IMR-90 (cell line): ENCODE measurements at regions not wholly inside any gene's neighbourhood (a gene's known extent, or its start where the extent isn't known, plus 50 kb on each side); places are given as distances from the start of the nearest gene placed in this dataset.

Experiments
- ATAC-seq: fragments of 200-7000 bp; cut with Tn5 transposase; 2 replicates; pipeline ENCODE4 v1.9.1; 2020; ENCODE audit warnings: low read depth, mild to moderate bottlenecking, moderate library complexity
- BruUV-seq: library from RNA; stranded (reverse); fragments of 400-500 nt; replicated peaks from 2 replicates; lab custom pipeline; 2021; lab: Mats Ljungman, UMichigan
- CTCF ChIA-PET: fragments of 300-600 bp; formaldehyde crosslinking; extraction: SDS; loops from one replicate; lab custom pipeline; 2021; ENCODE audit warnings: antibody characterized with exemption; lab: Yijun Ruan, JAX
- POLR2A ChIA-PET: fragments of 300-600 bp; sonication (Branson Sonifier 250); formaldehyde crosslinking; loops from one replicate; lab custom pipeline; 2022; ENCODE audit warnings: antibody characterized with exemption; ENCODE audit not compliant: unreplicated experiment; lab: Charles Lee
- DNase-seq: peaks from one replicate; pipeline ENCODE4 v3.0.0; 2013
- H2AFZ ChIP-seq: replicated peaks from 2 replicates; pipeline ENCODE3; 2013; ENCODE audit warnings: low read length, mild to moderate bottlenecking; ENCODE audit not compliant: poor library complexity
- H2AK5ac ChIP-seq: 2 replicates; pipeline ENCODE4 v1.6.1; 2013; ENCODE audit warnings: low read depth, low read length, inconsistent platforms
- H2AK9ac ChIP-seq: replicated peaks from 2 replicates; pipeline ENCODE3; 2013; ENCODE audit warnings: mild to moderate bottlenecking, low read depth, low read length, moderate library complexity; ENCODE audit not compliant: poor library complexity
- H2BK120ac ChIP-seq: 2 replicates; pipeline ENCODE4 v1.6.1; 2013; ENCODE audit warnings: low read depth, low read length, inconsistent platforms
- H2BK15ac ChIP-seq: 3 replicates; pipeline ENCODE4 v1.6.1; 2013; ENCODE audit warnings: low read depth, low read length, inconsistent platforms
- H2BK20ac ChIP-seq: 2 replicates; pipeline ENCODE4 v1.6.1; 2013; ENCODE audit warnings: low read depth, mild to moderate bottlenecking, inconsistent platforms, low read length, moderate library complexity
- H2BK5ac ChIP-seq: 2 replicates; pipeline ENCODE4 v1.6.1; 2013; ENCODE audit warnings: mild to moderate bottlenecking, low read depth, low read length, inconsistent platforms; ENCODE audit not compliant: poor library complexity, severe bottlenecking
- H3K14ac ChIP-seq: replicated peaks from 2 replicates; pipeline ENCODE4 v1.6.1; 2013; ENCODE audit warnings: low read depth, low read length, inconsistent platforms
- H3K18ac ChIP-seq: 2 replicates; pipeline ENCODE4 v1.6.1; 2013; ENCODE audit warnings: low read depth, low read length, control low read depth
- H3K23ac ChIP-seq: 2 replicates; pipeline ENCODE4 v1.6.1; 2013; ENCODE audit warnings: low read depth, low read length, inconsistent platforms
- H3K27ac ChIP-seq: 2 replicates; pipeline ENCODE4 v1.5.1; 2013; ENCODE audit warnings: mild to moderate bottlenecking, control low read depth, low read length; ENCODE audit not compliant: insufficient read depth
- H3K27me3 ChIP-seq: 2 replicates; pipeline ENCODE4 v1.6.1; 2013; ENCODE audit warnings: low read length; ENCODE audit not compliant: control insufficient read depth, insufficient read depth
- H3K36me3 ChIP-seq: 2 replicates; pipeline ENCODE4 v1.6.1; 2013; ENCODE audit warnings: low read length, mixed read lengths; ENCODE audit not compliant: control insufficient read depth, insufficient read depth
- H3K4ac ChIP-seq: 2 replicates; pipeline ENCODE4 v1.6.1; 2013; ENCODE audit warnings: low read depth, low read length, inconsistent platforms
- H3K4me1 ChIP-seq: 2 replicates; pipeline ENCODE4 v1.6.1; 2013; ENCODE audit warnings: low read length, mixed read lengths; ENCODE audit not compliant: control insufficient read depth, insufficient read depth
- H3K4me2 ChIP-seq: 2 replicates; pipeline ENCODE4 v1.6.1; 2013; ENCODE audit warnings: low read depth, mild to moderate bottlenecking, control low read depth, low read length, moderate library complexity
- H3K4me3 ChIP-seq: 2 replicates; pipeline ENCODE4 v1.5.1; 2013; ENCODE audit warnings: low read depth, mild to moderate bottlenecking, control low read depth, low read length, moderate library complexity; ENCODE audit not compliant: insufficient read depth
- H3K56ac ChIP-seq: 2 replicates; pipeline ENCODE4 v1.6.1; 2013; ENCODE audit warnings: low read length, inconsistent platforms; ENCODE audit not compliant: insufficient read depth; ENCODE audit errors: extremely low read depth
- H3K79me1 ChIP-seq, 2 experiments: 2 replicates each; pipeline ENCODE4 v1.6.1; 2013; ENCODE audit warnings: low read length in 2 of 2, inconsistent platforms in 1 of 2, low read depth in 1 of 2
- H3K9ac ChIP-seq: 2 replicates; pipeline ENCODE4 v1.6.1; 2013; ENCODE audit warnings: low read depth, low read length, control low read depth
- H3K9me1 ChIP-seq: 2 replicates; pipeline ENCODE4 v1.6.1; 2013; ENCODE audit warnings: low read length, inconsistent platforms; ENCODE audit not compliant: insufficient read depth
- H3K9me3 ChIP-seq: 2 replicates; pipeline ENCODE4 v1.6.1; 2013; ENCODE audit warnings: low read length; ENCODE audit not compliant: control insufficient read depth, insufficient read depth
- H4K20me1 ChIP-seq: 2 replicates; pipeline ENCODE4 v1.6.1; 2013; ENCODE audit warnings: low read length, inconsistent platforms; ENCODE audit not compliant: insufficient read depth
- H4K5ac ChIP-seq: 2 replicates; pipeline ENCODE4 v1.6.1; 2013; ENCODE audit warnings: mild to moderate bottlenecking, low read depth, low read length, control low read depth
- H4K8ac ChIP-seq, 2 experiments: 2 replicates each; pipeline ENCODE4 v1.6.1; 2013; ENCODE audit warnings: low read depth in 2 of 2, low read length in 2 of 2, control low read depth in 1 of 2, inconsistent platforms in 1 of 2
- H4K91ac ChIP-seq: 2 replicates; pipeline ENCODE4 v1.6.1; 2013; ENCODE audit warnings: low read depth, low read length, inconsistent platforms; ENCODE audit not compliant: insufficient read depth
- BHLHE40 ChIP-seq: fragments of 150-350 bp; IDR thresholded peaks from 2 replicates; pipeline ENCODE4 v1.6.1; 2016; ENCODE audit warnings: mild to moderate bottlenecking, low read depth, low read length
- CEBPB ChIP-seq: IDR thresholded peaks from 2 replicates; pipeline ENCODE4 v1.6.1; 2012; ENCODE audit warnings: low read depth, low read length, improper control_type of control experiment
- CHD1 ChIP-seq: IDR thresholded peaks from 2 replicates; pipeline ENCODE4 v1.6.1; 2012; ENCODE audit warnings: low read depth, low read length, improper control_type of control experiment
- CTCF ChIP-seq: conservative IDR thresholded peaks from 2 replicates; pipeline ENCODE4 v1.5.1; 2012; ENCODE audit warnings: mild to moderate bottlenecking, low read depth, low read length, improper control_type of control experiment
- ELK1 ChIP-seq: fragments of 150-350 bp; IDR thresholded peaks from 2 replicates; pipeline ENCODE4 v1.6.1; 2016; ENCODE audit warnings: low read depth, mild to moderate bottlenecking, low read length, moderate library complexity, borderline replicate concordance
- FOS ChIP-seq: fragments of 150-350 bp; IDR thresholded peaks from 2 replicates; pipeline ENCODE4 v1.6.1; 2016; ENCODE audit warnings: low read depth, low read length
- MAFK ChIP-seq: IDR thresholded peaks from 2 replicates; pipeline ENCODE4 v1.6.1; 2012; ENCODE audit warnings: low read depth, low read length, improper control_type of control experiment
- MAZ ChIP-seq: IDR thresholded peaks from 2 replicates; pipeline ENCODE4 v1.6.1; 2012; ENCODE audit warnings: low read depth, mild to moderate bottlenecking, low read length, improper control_type of control experiment, moderate library complexity, borderline replicate concordance
- MXI1 ChIP-seq: IDR thresholded peaks from 2 replicates; pipeline ENCODE4 v1.6.1; 2012; ENCODE audit warnings: low read depth, mild to moderate bottlenecking, low read length, moderate library complexity, borderline replicate concordance
- NFE2L2 ChIP-seq: fragments of 150-350 bp; IDR thresholded peaks from 2 replicates; pipeline ENCODE4 v1.6.1; 2016; ENCODE audit warnings: low read depth, mild to moderate bottlenecking, low read length
- POLR2A ChIP-seq: IDR thresholded peaks from 2 replicates; pipeline ENCODE4 v1.6.1; 2012; ENCODE audit warnings: mild to moderate bottlenecking, low read depth, low read length
- RAD21 ChIP-seq: IDR thresholded peaks from 2 replicates; pipeline ENCODE4 v1.6.1; 2012; ENCODE audit warnings: low read length, improper control_type of control experiment
- RCOR1 ChIP-seq: IDR thresholded peaks from 2 replicates; pipeline ENCODE4 v1.6.1; 2012; ENCODE audit warnings: mild to moderate bottlenecking, low read length, improper control_type of control experiment; ENCODE audit not compliant: insufficient replicate concordance
- RFX5 ChIP-seq: IDR thresholded peaks from 2 replicates; pipeline ENCODE4 v1.8.0; 2012; ENCODE audit warnings: low read depth, mild to moderate bottlenecking, low read length, moderate library complexity
- SMC3 ChIP-seq: fragments of 150-350 bp; IDR thresholded peaks from 2 replicates; pipeline ENCODE4 v1.6.1; 2016; ENCODE audit warnings: low read depth, mild to moderate bottlenecking, antibody characterized with exemption, low read length, moderate library complexity
- USF2 ChIP-seq: fragments of 150-350 bp; IDR thresholded peaks from 2 replicates; pipeline ENCODE4 v1.6.1; 2017; ENCODE audit warnings: mild to moderate bottlenecking, antibody characterized with exemption, low read length, low read depth
- WGBS, 2 experiments: methylation state at CpG; one replicate each; pipeline versions ENCODE4 v1.1.5 to v1.1.7; 2013; ENCODE audit warnings: missing lambda C conversion rate in 2 of 2; ENCODE audit not compliant: insufficient read length in 1 of 2; ENCODE audit errors: extremely low coverage in 2 of 2; 5-methylcytosine and 5-hydroxymethylcytosine counted together
- dilution Hi-C: fragments of 300-500 bp; cut with HindIII; formaldehyde crosslinking; loops from one replicate; pipeline ENCODE4 v1.14.3; 2018; ENCODE audit warnings: low sequenced_read_pairs; ENCODE audit not compliant: unreplicated experiment
- in situ Hi-C: fragments of 300-500 bp; cut with MboI; formaldehyde crosslinking; loops from 3 replicates; pipeline ENCODE4 v1.14.3; 2019; ENCODE audit warnings: low sequenced_read_pairs, inconsistent platforms, mixed read lengths
- intact Hi-C: fragments of 100-400 bp; cut with micrococcal nuclease; formaldehyde crosslinking; loops from 2 replicates; pipeline ENCODE4 v1.10.0; 2022

- H3K14ac ChIP-seq, result no peak overlapping the region
- H3K27me3 ChIP-seq, result no peaks in the 10 kb centered on the region
- no peak overlapping the region for H2AK9ac ChIP-seq
- no peaks in the 10 kb centered on the region; the same call in 1 of the 2 replicates for H3K9me3 ChIP-seq
- no peak overlapping the region for H3K4me3 ChIP-seq
- H3K79me1 ChIP-seq, result no peaks in the 10 kb centered on the region
- no peak overlapping the region for H2AK5ac ChIP-seq
- H3K9me1 ChIP-seq, result no peaks in the 10 kb centered on the region
- no peaks in the 10 kb centered on the region for H3K36me3 ChIP-seq
- no peak overlapping the region for H3K4ac ChIP-seq
- H3K56ac ChIP-seq, result no peak overlapping the region
- no peak overlapping the region for H3K18ac ChIP-seq
- H4K20me1 ChIP-seq, result no peaks in the 10 kb centered on the region
- no peak overlapping the region for H4K8ac ChIP-seq
- ChIA-PET POLR2A (no interaction called here), CTCF (no interaction called here)
- TF ChIP-seq CTCF, result no peak
- TF ChIP-seq MAZ, result no peak
- TF ChIP-seq CEBPB, result no peak
- no peak for TF ChIP-seq CHD1
- TF ChIP-seq MXI1, result no peak
- TF ChIP-seq RAD21, result no peak
- no peak for TF ChIP-seq BHLHE40
- no peak for TF ChIP-seq NFE2L2
- no peak for TF ChIP-seq USF2
- TF ChIP-seq SMC3, result no peak
- TF ChIP-seq ELK1, result no peak
- no peak for TF ChIP-seq RCOR1
- no peak for TF ChIP-seq POLR2A
- no peak for TF ChIP-seq FOS
- no peak for TF ChIP-seq MAFK
- no peak for TF ChIP-seq RFX5
- ATAC-seq, result no peak
- no peak overlapping the region for H2AFZ ChIP-seq
- no peak overlapping the region; the same call in 1 of the 2 replicates for H2BK20ac ChIP-seq
- no peak overlapping the region for H2BK5ac ChIP-seq
- H2BK120ac ChIP-seq, result no peak overlapping the region
- intact Hi-C loops (no loop called here), in situ Hi-C loops (no loop called here), dilution Hi-C loops (no loop called here)
- H3K4me2 ChIP-seq, result no peak overlapping the region
- H3K23ac ChIP-seq, result no peak overlapping the region
- no peak overlapping the region for H2BK15ac ChIP-seq
- no peak overlapping the region for H3K9ac ChIP-seq
- no TSS peak for BruUV-seq
- no peak overlapping the region for H4K5ac ChIP-seq
- H3K4me1 ChIP-seq, result no peaks in the 10 kb centered on the region
- no peak overlapping the region for H4K91ac ChIP-seq
- 63% methylated on average over 3 of the region's 5 CpGs; no CpG with 5 or more reads in 1 of the 2 experiments for WGBS, 2 experiments
- DNase-seq, result no peak
- H3K27ac ChIP-seq, result no peak overlapping the region
Measured at GRCh38 chr10:125409756-125410155, 249.4 kb upstream of the CTBP2 start.
